ENCODE measurements at regions not wholly inside any gene's neighbourhood (a gene's known extent, or its start where the extent isn't known, plus 50 kb on each side); places are given as distances from the start of the nearest gene placed in this dataset.

GRCh38 chr14:43778570-43778936 is 728.5 kb downstream of the FSCB start:
- TF ChIP-seq CTCF (conservative IDR thresholded peaks at IDR 0.05 in 1 of 2, IDR thresholded peaks at IDR 0.05 in 1 of 2; ENCODE audit: low read depth in 1 of 2, low read length in 2 of 2) (no peak), EZH2 (IDR thresholded peaks at IDR 0.05; ENCODE audit: low read length, missing control alignments) (no peak)
